HEK293 (cell line): ENCODE measurements at regions not wholly inside any gene's neighbourhood (a gene's known extent, or its start where the extent isn't known, plus 50 kb on each side); places are given as distances from the start of the nearest gene placed in this dataset.

Experiments used
- CTCF ChIP-seq: fragments of 450-650 bp; formaldehyde crosslinking; IDR thresholded peaks from 2 replicates; pipeline ENCODE4 v1.5.1; 2016; ENCODE audit warnings: missing biosample characterization, missing genetic modification characterization
- GLIS2 ChIP-seq: fragments of 450-650 bp; formaldehyde crosslinking; IDR thresholded peaks from 2 replicates; pipeline ENCODE4 v1.5.1; 2016; ENCODE audit warnings: missing biosample characterization, missing genetic modification characterization
- KLF8 ChIP-seq: fragments of 450-650 bp; formaldehyde crosslinking; IDR thresholded peaks from 2 replicates; pipeline ENCODE4 v1.5.1; 2016; ENCODE audit warnings: missing biosample characterization, missing genetic modification characterization
- KLF9 ChIP-seq: fragments of 450-650 bp; formaldehyde crosslinking; IDR thresholded peaks from 2 replicates; pipeline ENCODE4 v1.5.1; 2016; ENCODE audit warnings: missing biosample characterization, missing genetic modification characterization, low read depth
- MEIS1 ChIP-seq: sonication (generic); formaldehyde crosslinking; IDR thresholded peaks from 2 replicates; pipeline ENCODE4 v1.8.1; 2022; ENCODE audit warnings: missing genetic modification reagents, mild to moderate bottlenecking, borderline replicate concordance
- ZFP69B ChIP-seq: fragments of 450-650 bp; formaldehyde crosslinking; IDR thresholded peaks from 2 replicates; pipeline ENCODE4 v1.5.1; 2016; ENCODE audit warnings: missing biosample characterization, missing genetic modification characterization
- ZNF10 ChIP-seq: fragments of 450-650 bp; formaldehyde crosslinking; IDR thresholded peaks from 2 replicates; pipeline ENCODE4 v1.5.1; 2017; ENCODE audit warnings: missing biosample characterization, missing genetic modification characterization
- ZNF274 ChIP-seq, 2 experiments: fragments of 200-500 bp in 1 of 2; fragments of 450-650 bp in 1 of 2; sonication (Bioruptor generic) in 1 of 2; formaldehyde crosslinking in 1 of 2; IDR thresholded peaks; 2 replicates each; pipeline versions ENCODE4 v1.5.1 to v1.6.1; 2014 to 2016; ENCODE audit warnings: borderline replicate concordance in 1 of 2, inconsistent platforms in 1 of 2, low read length in 1 of 2, missing biosample characterization in 1 of 2, missing genetic modification characterization in 1 of 2
- ZNF311 ChIP-seq: fragments of 450-650 bp; formaldehyde crosslinking; IDR thresholded peaks from 2 replicates; pipeline ENCODE4 v1.5.1; 2017; ENCODE audit warnings: missing biosample characterization, missing genetic modification characterization, borderline replicate concordance
- ZNF558 ChIP-seq: fragments of 450-650 bp; formaldehyde crosslinking; IDR thresholded peaks from 2 replicates; pipeline ENCODE4 v1.5.1; 2016; ENCODE audit warnings: missing biosample characterization, missing genetic modification characterization
- ZNF791 ChIP-seq: fragments of 450-650 bp; formaldehyde crosslinking; IDR thresholded peaks from 2 replicates; pipeline ENCODE4 v1.5.1; 2016; ENCODE audit warnings: missing biosample characterization, missing genetic modification characterization
- TF ChIP-seq, protein P1 (sequence below): fragments of 450-650 bp; formaldehyde crosslinking; optimal IDR thresholded peaks from 2 replicates; pipeline ENCODE3; 2016; ENCODE audit warnings: missing biosample characterization, mild to moderate bottlenecking, missing genetic modification characterization

GRCh38 chr18:75525331-75525730 is 97.8 kb upstream of the SMIM21 start:
- TF ChIP-seq CTCF (no peak), MEIS1 (CRISPR knock-in tag) (no peak), ZNF274 (IDR thresholded peaks at IDR 0.05; ENCODE audit: low read length) (no peak), ZNF274 (tag by site-specific recombination; IDR thresholded peaks at IDR 0.05; ENCODE audit: borderline replicate concordance) (no peak), KLF8 (tag by site-specific recombination) (no peak), GLIS2 (tag by site-specific recombination) (no peak), ZFP69B (tag by site-specific recombination) (no peak), ZNF10 (tag by site-specific recombination) (no peak), ZNF311 (tag by site-specific recombination) (no peak), KLF9 (no peak), ZNF558 (tag by site-specific recombination) (no peak), ZNF791 (tag by site-specific recombination) (no peak)
- TF ChIP-seq, protein P1, sequence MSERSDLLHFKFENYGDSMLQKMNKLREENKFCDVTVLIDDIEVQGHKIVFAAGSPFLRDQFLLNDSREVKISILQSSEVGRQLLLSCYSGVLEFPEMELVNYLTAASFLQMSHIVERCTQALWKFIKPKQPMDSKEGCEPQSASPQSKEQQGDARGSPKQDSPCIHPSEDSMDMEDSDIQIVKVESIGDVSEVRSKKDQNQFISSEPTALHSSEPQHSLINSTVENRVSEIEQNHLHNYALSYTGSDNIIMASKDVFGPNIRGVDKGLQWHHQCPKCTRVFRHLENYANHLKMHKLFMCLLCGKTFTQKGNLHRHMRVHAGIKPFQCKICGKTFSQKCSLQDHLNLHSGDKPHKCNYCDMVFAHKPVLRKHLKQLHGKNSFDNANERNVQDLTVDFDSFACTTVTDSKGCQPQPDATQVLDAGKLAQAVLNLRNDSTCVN (tag by site-specific recombination): no peak
